SK-N-SH (cell line): ENCODE measurements at regions not wholly inside any gene's neighbourhood (a gene's known extent, or its start where the extent isn't known, plus 50 kb on each side); places are given as distances from the start of the nearest gene placed in this dataset.

Experiments used
- CTCF ChIA-PET: fragments of 300-600, 350-600 bp; formaldehyde crosslinking; extraction: SDS; loops from one replicate; lab custom pipeline; 2021; lab: Yijun Ruan, JAX
- POLR2A ChIA-PET: fragments of 350-600 bp; sonication (Branson Sonifier 250); formaldehyde crosslinking; extraction: SDS; loops from one replicate; lab custom pipeline; 2020; ENCODE audit warnings: antibody characterized with exemption, inconsistent platforms; lab: Yijun Ruan, JAX
- DNase-seq: peaks from one replicate; pipeline ENCODE4 v3.0.0; 2012
- H2AFZ ChIP-seq: fragments of 200-600 bp; sonication (generic); 2 replicates; pipeline ENCODE4 v1.8.1; 2016; ENCODE audit warnings: antibody characterized with exemption, mild to moderate bottlenecking, low read depth
- H3F3A ChIP-seq: fragments of 200-600 bp; sonication (generic); replicated peaks from 2 replicates; pipeline ENCODE3; 2016; ENCODE audit warnings: antibody characterized with exemption, mild to moderate bottlenecking; ENCODE audit not compliant: insufficient read depth
- H3K27ac ChIP-seq, 2 experiments: fragments of 200-500 bp in 1 of 2; fragments of 200-600 bp in 1 of 2; sonication (Bioruptor generic) in 1 of 2; sonication (generic), shearing (Covaris generic) in 1 of 2; 2 replicates each; pipeline versions ENCODE4 v1.5.1 to v1.6.1; 2014 to 2016; ENCODE audit warnings: low read depth in 2 of 2, inconsistent platforms in 1 of 2, low read length in 1 of 2, mild to moderate bottlenecking in 1 of 2, mixed read lengths in 1 of 2
- H3K27me3 ChIP-seq: fragments of 200-600 bp; sonication (generic), shearing (Covaris generic); 2 replicates; pipeline ENCODE4 v1.6.1; 2016; ENCODE audit warnings: mixed run types; ENCODE audit not compliant: insufficient read depth
- H3K36me3 ChIP-seq, 2 experiments: fragments of 200-500 bp in 1 of 2; fragments of 200-600 bp in 1 of 2; sonication (Bioruptor generic) in 1 of 2; sonication (generic) in 1 of 2; replicated peaks in 1 of 2; 2 replicates each; pipeline versions ENCODE3 to v1.5.1; 2014 to 2016; ENCODE audit warnings: low read length in 1 of 2, mild to moderate bottlenecking in 1 of 2; ENCODE audit not compliant: insufficient read depth in 2 of 2, control insufficient read depth in 1 of 2
- H3K4me1 ChIP-seq, 2 experiments: fragments of 200-500 bp in 1 of 2; fragments of 200-600 bp in 1 of 2; sonication (Bioruptor generic) in 1 of 2; sonication (generic), shearing (Covaris generic) in 1 of 2; 2 replicates each; pipeline versions ENCODE4 v1.5.1 to v1.6.1; 2014 to 2016; ENCODE audit warnings: low read depth in 1 of 2, low read length in 1 of 2, mixed run types in 1 of 2; ENCODE audit not compliant: insufficient read depth in 2 of 2, control insufficient read depth in 1 of 2
- H3K4me2 ChIP-seq: fragments of 200-600 bp; sonication (generic), shearing (Covaris generic); 2 replicates; pipeline ENCODE4 v1.6.1; 2017; ENCODE audit warnings: mixed run types
- H3K4me3 ChIP-seq, 2 experiments: fragments of 200-500 bp in 1 of 2; fragments of 200-600 bp in 1 of 2; sonication (Bioruptor generic) in 1 of 2; sonication (generic), shearing (Covaris generic) in 1 of 2; 2 replicates each; pipeline versions ENCODE4 v1.5.1 to v1.8.1; 2014 to 2016; ENCODE audit warnings: low read depth in 2 of 2, inconsistent platforms in 1 of 2, low read length in 1 of 2, mild to moderate bottlenecking in 1 of 2, mixed read lengths in 1 of 2, moderate library complexity in 1 of 2
- H3K79me2 ChIP-seq: fragments of 200-600 bp; sonication (generic); 2 replicates; pipeline ENCODE4 v1.8.1; 2017; ENCODE audit warnings: mild to moderate bottlenecking; ENCODE audit not compliant: insufficient read depth
- H3K9ac ChIP-seq: fragments of 200-600 bp; sonication (generic); 2 replicates; pipeline ENCODE4 v1.6.1; 2017; ENCODE audit warnings: mixed run types
- H3K9me2 ChIP-seq: fragments of 200-600 bp; sonication (generic); 2 replicates; pipeline ENCODE4 v1.6.1; 2017; ENCODE audit warnings: mixed run types
- H3K9me3 ChIP-seq: fragments of 200-600 bp; sonication (generic); 2 replicates; pipeline ENCODE4 v1.6.1; 2017; ENCODE audit warnings: mixed run types, mild to moderate bottlenecking, moderate library complexity
- H4K20me1 ChIP-seq: fragments of 200-600 bp; sonication (generic); 2 replicates; pipeline ENCODE4 v1.6.1; 2017; ENCODE audit warnings: mild to moderate bottlenecking, mixed run types; ENCODE audit not compliant: insufficient read depth
- ELF1 ChIP-seq: IDR thresholded peaks from 2 replicates; pipeline ENCODE4 v1.4.0; 2012
- FOSL2 ChIP-seq: IDR thresholded peaks from 2 replicates; pipeline ENCODE4 v1.4.0; 2012; ENCODE audit warnings: low read depth, mild to moderate bottlenecking, moderate library complexity, borderline replicate concordance
- FOXJ3 ChIP-seq: sonication (generic); formaldehyde crosslinking; IDR thresholded peaks from 2 replicates; pipeline ENCODE4 v1.5.1; 2020; ENCODE audit warnings: mild to moderate bottlenecking, missing genetic modification reagents
- FOXM1 ChIP-seq: IDR thresholded peaks from 2 replicates; pipeline ENCODE4 v1.4.0; 2012; ENCODE audit warnings: low read depth, mild to moderate bottlenecking
- GABPA ChIP-seq: IDR thresholded peaks from 2 replicates; pipeline ENCODE4 v1.4.0; 2012; ENCODE audit warnings: low read depth, mild to moderate bottlenecking
- GATA2 ChIP-seq: sonication (generic); formaldehyde crosslinking; IDR thresholded peaks from 2 replicates; pipeline ENCODE4 v1.5.0; 2020; ENCODE audit warnings: mild to moderate bottlenecking, missing genetic modification reagents
- IRF3 ChIP-seq: fragments of 150-350 bp; IDR thresholded peaks from 2 replicates; pipeline ENCODE4 v1.6.1; 2016; ENCODE audit warnings: mild to moderate bottlenecking, low read depth, low read length
- JUND ChIP-seq: IDR thresholded peaks from 2 replicates; pipeline ENCODE4 v1.4.0; 2012
- MAX ChIP-seq: IDR thresholded peaks from 2 replicates; pipeline ENCODE4 v1.4.0; 2012; ENCODE audit warnings: low read depth
- NFIC ChIP-seq: IDR thresholded peaks from 2 replicates; pipeline ENCODE4 v1.4.0; 2012; ENCODE audit warnings: borderline replicate concordance
- NRF1 ChIP-seq: IDR thresholded peaks from 2 replicates; pipeline ENCODE4 v1.6.1; 2012; ENCODE audit warnings: low read depth, mild to moderate bottlenecking, low read length
- RCOR1 ChIP-seq: fragments of 150-350 bp; IDR thresholded peaks from 2 replicates; pipeline ENCODE4 v1.6.1; 2017; ENCODE audit warnings: antibody characterized with exemption, low read length
- REST ChIP-seq: IDR thresholded peaks from 2 replicates; pipeline ENCODE4 v1.6.1; 2012; ENCODE audit warnings: mild to moderate bottlenecking, low read depth, low read length, moderate library complexity
- RXRA ChIP-seq: IDR thresholded peaks from 2 replicates; pipeline ENCODE4 v1.4.0; 2012; ENCODE audit warnings: low read depth, mild to moderate bottlenecking, borderline replicate concordance
- SMC3 ChIP-seq: IDR thresholded peaks from 2 replicates; pipeline ENCODE4 v1.6.1; 2012; ENCODE audit warnings: low read depth, low read length, improper control_type of control experiment
- TAF1 ChIP-seq: IDR thresholded peaks from 2 replicates; pipeline ENCODE4 v1.6.1; 2012; ENCODE audit warnings: low read depth, mild to moderate bottlenecking, low read length, moderate library complexity, borderline replicate concordance
- TCF12 ChIP-seq: IDR thresholded peaks from 2 replicates; pipeline ENCODE4 v1.4.0; 2012
- TEAD4 ChIP-seq: IDR thresholded peaks from 2 replicates; pipeline ENCODE4 v1.4.0; 2012; ENCODE audit warnings: mild to moderate bottlenecking, borderline replicate concordance; ENCODE audit not compliant: insufficient read depth
- YY1 ChIP-seq: IDR thresholded peaks from 2 replicates; pipeline ENCODE4 v1.4.0; 2012; ENCODE audit warnings: low read depth, mild to moderate bottlenecking
- ZBTB33 ChIP-seq: IDR thresholded peaks from 2 replicates; pipeline ENCODE4 v1.4.0; 2012; ENCODE audit warnings: low read depth, borderline replicate concordance
- WGBS: methylation state at CpG from one replicate; pipeline ENCODE4 v1.1.6; 2017; ENCODE audit warnings: low lambda C conversion rate; 5-methylcytosine and 5-hydroxymethylcytosine counted together

GRCh38 chr3:14265246-14265962 is 86.8 kb downstream of the LSM3 start:
- no peaks in the 10 kb centered on the region for H3K36me3 ChIP-seq
- H3K4me1 ChIP-seq: no peaks in the 10 kb centered on the region; a peak in 1 of 4 replicates
- 62% methylated on average over 11 of the region's 11 CpGs for WGBS
- no peaks in the 10 kb centered on the region for H3K79me2 ChIP-seq
- H3K27me3 ChIP-seq: 0 out of 2 replicates have a peak, but pooled peaks cover 6% of the 10 kb centered on the region
- no peaks in the 10 kb centered on the region for H3K9me3 ChIP-seq
- no peak overlapping the region for H3K4me3 ChIP-seq
- no peak for DNase-seq
- ChIA-PET CTCF (interaction anchor here (1.0 to 8.8 kb wide), 6 partner anchors 30 to 244 kb away, joined by 3 to 105 read pairs (median 4); no protein-coding TSS in a partner anchor), POLR2A (no interaction called here)
- no peak overlapping the region for H3K27ac ChIP-seq
- H2AFZ ChIP-seq: no peak overlapping the region
- no peaks in the 10 kb centered on the region for H3F3A ChIP-seq
- no peaks in the 10 kb centered on the region for H4K20me1 ChIP-seq
- no peak overlapping the region for H3K4me2 ChIP-seq
- no peak overlapping the region for H3K9ac ChIP-seq
- TF ChIP-seq TAF1: no peak
- TF ChIP-seq TCF12: no peak
- no peak for TF ChIP-seq FOSL2
- no peak for TF ChIP-seq TEAD4
- no peak for TF ChIP-seq ELF1
- TF ChIP-seq RXRA: no peak
- TF ChIP-seq FOXM1: no peak
- no peak for TF ChIP-seq FOXJ3
- no peak for TF ChIP-seq GABPA
- no peak for TF ChIP-seq NFIC
- TF ChIP-seq RCOR1: no peak
- TF ChIP-seq SMC3: no peak
- TF ChIP-seq JUND: no peak
- TF ChIP-seq MAX: no peak
- no peak for TF ChIP-seq NRF1
- TF ChIP-seq, all 33 proteins: peak for 0
- no peaks in the 10 kb centered on the region for H3K9me2 ChIP-seq

- Histone ChIP-seq H3K4me3 (no peak overlapping the region), H3K9me2 (no peaks in the 10 kb centered on the region), H4K20me1 (no peaks in the 10 kb centered on the region), H3K9me3 (no peaks in the 10 kb centered on the region), H3K27ac (no peak overlapping the region), H3K9ac (no peak overlapping the region), H3K4me2 (no peak overlapping the region), H3K4me1 (no peaks in the 10 kb centered on the region; a peak in 1 of 4 replicates), H3K27me3 (0 out of 2 replicates have a peak, but pooled peaks cover 9% of the 10 kb centered on the region), H3F3A (no peaks in the 10 kb centered on the region), H3K79me2 (no peaks in the 10 kb centered on the region), H3K36me3 (no peaks in the 10 kb centered on the region), H2AFZ (no peak overlapping the region)
- ChIA-PET POLR2A (no interaction called here), CTCF (interaction anchor here (0.7 to 8.8 kb wide), 5 partner anchors 13 to 201 kb away, joined by 3 to 105 read pairs (median 5); no protein-coding TSS in a partner anchor)
- WGBS: 58% methylated on average over 12 of the region's 12 CpGs
- DNase-seq: no peak
- TF ChIP-seq TCF12 (no peak), REST (no peak), YY1 (no peak), TEAD4 (no peak), FOXM1 (no peak), FOSL2 (no peak), GATA2 (CRISPR knock-in tag) (no peak), FOXJ3 (no peak), IRF3 (no peak), ZBTB33 (no peak), RXRA (no peak)
Observed at GRCh38 chr3:14266361-14266760, 87.7 kb downstream of the LSM3 start.
